Spleen (tissue), 11 donors: ENCODE measurements at regions not wholly inside any gene's neighbourhood (a gene's known extent, or its start where the extent isn't known, plus 50 kb on each side); places are given as distances from the start of the nearest gene placed in this dataset.

Experiments used
- DNase-seq: peaks from one replicate; pipeline ENCODE4 v3.0.0-alpha.2; 2020
- H3K27ac ChIP-seq, 8 donors: fragments of 200-600 bp; sonication (generic) in 7 of 8; 1 replicate in 4 of 8; 2 replicates in 4 of 8; pipeline versions ENCODE4 v1.5.0 to v1.8.0; 2016 to 2021; ENCODE audit warnings: inconsistent platforms in 4 of 8, mild to moderate bottlenecking in 4 of 8, moderate library complexity in 1 of 8
- H3K27me3 ChIP-seq, 7 donors: fragments of 200-600 bp; sonication (generic) in 6 of 7; replicated peaks in 1 of 7; 1 replicate in 4 of 7; 2 replicates in 3 of 7; pipeline versions ENCODE4 v1.5.0 to v1.8.0; 2016 to 2021; ENCODE audit warnings: inconsistent platforms in 3 of 7, mild to moderate bottlenecking in 1 of 7
- H3K36me3 ChIP-seq, 6 donors: fragments of 200-600 bp; sonication (generic) in 5 of 6; 1 replicate in 4 of 6; 2 replicates in 2 of 6; pipeline versions ENCODE4 v1.5.0 to v1.8.0; 2016 to 2021; ENCODE audit warnings: inconsistent platforms in 2 of 6
- H3K4me1 ChIP-seq, 6 donors: fragments of 200-600 bp; sonication (generic) in 5 of 6; 1 replicate in 3 of 6; 2 replicates in 3 of 6; pipeline versions ENCODE4 v1.5.0 to v1.8.0; 2016 to 2021; ENCODE audit warnings: inconsistent platforms in 3 of 6
- H3K4me3 ChIP-seq, 8 donors: fragments of 200-600 bp; sonication (generic) in 7 of 8; 1 replicate in 4 of 8; 2 replicates in 4 of 8; pipeline versions ENCODE4 v1.5.0 to v1.8.0; 2016 to 2021; ENCODE audit warnings: inconsistent platforms in 4 of 8, mild to moderate bottlenecking in 4 of 8, moderate library complexity in 2 of 8
- H3K9me3 ChIP-seq, 8 donors: fragments of 200-600 bp; sonication (generic) in 7 of 8; 1 replicate in 4 of 8; 2 replicates in 4 of 8; pipeline versions ENCODE4 v1.5.0 to v1.8.0; 2016 to 2021; ENCODE audit warnings: inconsistent platforms in 4 of 8
- POLR2A ChIP-seq, 3 donors: fragments of 450-650 bp; IDR thresholded peaks; one replicate each; pipeline ENCODE4 v1.5.1; 2017; ENCODE audit warnings: antibody characterized with exemption in 3 of 3, mild to moderate bottlenecking in 1 of 3
- POLR2AphosphoS5 ChIP-seq, 3 donors: sonication (generic); formaldehyde crosslinking; IDR thresholded peaks; one replicate each; pipeline ENCODE4 v1.5.1; 2017; ENCODE audit warnings: antibody characterized with exemption in 3 of 3
- WGBS, 5 donors: extraction: QIAGEN DNeasy Blood & Tissue Kit in 3 of 5; methylation state at CpG; one replicate each; pipeline versions ENCODE4 v1.1.5 to v1.1.7; 2013 to 2018; 5-methylcytosine and 5-hydroxymethylcytosine counted together
- intact Hi-C: fragments of 100-400 bp; cut with DNase I; formaldehyde crosslinking; loops from one replicate; pipeline ENCODE4 v1.15.0; 2023; ENCODE audit warnings: low total_unique reads
- TF ChIP-seq, protein P1 (sequence below), 11 experiments: fragments of 200-600 bp in 7 of 11; fragments of 450-650 bp in 4 of 11; sonication (generic) in 4 of 11; IDR thresholded peaks in 8 of 11; conservative IDR thresholded peaks in 3 of 11; 1 replicate in 7 of 11; 2 replicates in 4 of 11; pipeline versions ENCODE4 v1.4.0 to v1.8.0; 2016 to 2021; ENCODE audit warnings: antibody characterized with exemption in 11 of 11, inconsistent platforms in 4 of 11, mild to moderate bottlenecking in 1 of 11
- donor health status: healthy with polysubstance abuse.
- donor health status: DM: no; HTN: no; CAD: no; lungs with moderate emphysema.
- donor health status: DM: no; HTN: no; CAD: no.
- donor health status: Bipolar disorder and iron deficiency.
- donor health status: healthy.
- donor health status: DM: no; HTN: no; CAD: no.
- donor health status: DM: yes; HTN: yes; CAD: no.

DNA sequence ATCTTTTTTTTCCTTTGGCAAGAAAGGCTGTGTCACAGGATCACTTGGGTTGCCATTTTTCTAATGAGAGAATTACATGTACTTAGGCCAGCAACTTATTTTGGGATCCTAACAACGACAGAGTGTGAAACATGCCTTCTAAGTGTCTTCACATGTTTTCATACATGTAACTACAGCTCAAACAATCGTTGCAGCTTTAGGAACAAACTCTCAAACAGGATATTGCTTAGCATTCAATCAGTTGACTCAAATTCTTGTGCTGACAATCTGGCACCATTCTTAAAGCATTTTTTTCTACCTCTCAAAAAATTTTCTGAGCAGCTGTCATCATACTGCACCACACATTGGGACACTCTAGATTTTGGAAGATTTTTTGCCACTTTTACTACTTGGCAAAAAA is 435.5 kb downstream of the HINT1 start:
- H3K9me3 ChIP-seq, result peaks cover 3 to 26% (median 14%) of the 10 kb centered on the region in 8 donors
- WGBS, 5 donors, result 46 to 56% (median 49%) methylated on average over 2 of the region's 2 CpGs
- H3K4me3 ChIP-seq, result no peak overlapping the region
- TF ChIP-seq, protein P1, sequence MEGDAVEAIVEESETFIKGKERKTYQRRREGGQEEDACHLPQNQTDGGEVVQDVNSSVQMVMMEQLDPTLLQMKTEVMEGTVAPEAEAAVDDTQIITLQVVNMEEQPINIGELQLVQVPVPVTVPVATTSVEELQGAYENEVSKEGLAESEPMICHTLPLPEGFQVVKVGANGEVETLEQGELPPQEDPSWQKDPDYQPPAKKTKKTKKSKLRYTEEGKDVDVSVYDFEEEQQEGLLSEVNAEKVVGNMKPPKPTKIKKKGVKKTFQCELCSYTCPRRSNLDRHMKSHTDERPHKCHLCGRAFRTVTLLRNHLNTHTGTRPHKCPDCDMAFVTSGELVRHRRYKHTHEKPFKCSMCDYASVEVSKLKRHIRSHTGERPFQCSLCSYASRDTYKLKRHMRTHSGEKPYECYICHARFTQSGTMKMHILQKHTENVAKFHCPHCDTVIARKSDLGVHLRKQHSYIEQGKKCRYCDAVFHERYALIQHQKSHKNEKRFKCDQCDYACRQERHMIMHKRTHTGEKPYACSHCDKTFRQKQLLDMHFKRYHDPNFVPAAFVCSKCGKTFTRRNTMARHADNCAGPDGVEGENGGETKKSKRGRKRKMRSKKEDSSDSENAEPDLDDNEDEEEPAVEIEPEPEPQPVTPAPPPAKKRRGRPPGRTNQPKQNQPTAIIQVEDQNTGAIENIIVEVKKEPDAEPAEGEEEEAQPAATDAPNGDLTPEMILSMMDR (IDR thresholded peaks at IDR 0.05 in 8 of 11, conservative IDR thresholded peaks at IDR 0.05 in 3 of 11), result no peak
- no peak for TF ChIP-seq POLR2AphosphoS5 (IDR thresholded peaks at IDR 0.05)
- no peak for TF ChIP-seq POLR2A (IDR thresholded peaks at IDR 0.05)
- no peak overlapping the region for H3K27ac ChIP-seq
- H3K36me3 ChIP-seq, result no peaks in the 10 kb centered on the region
- no peak for DNase-seq
- intact Hi-C loops, result no loop called here
- H3K4me1 ChIP-seq, result no peaks in the 10 kb centered on the region
- no peaks in the 10 kb centered on the region for H3K27me3 ChIP-seq

DNA sequence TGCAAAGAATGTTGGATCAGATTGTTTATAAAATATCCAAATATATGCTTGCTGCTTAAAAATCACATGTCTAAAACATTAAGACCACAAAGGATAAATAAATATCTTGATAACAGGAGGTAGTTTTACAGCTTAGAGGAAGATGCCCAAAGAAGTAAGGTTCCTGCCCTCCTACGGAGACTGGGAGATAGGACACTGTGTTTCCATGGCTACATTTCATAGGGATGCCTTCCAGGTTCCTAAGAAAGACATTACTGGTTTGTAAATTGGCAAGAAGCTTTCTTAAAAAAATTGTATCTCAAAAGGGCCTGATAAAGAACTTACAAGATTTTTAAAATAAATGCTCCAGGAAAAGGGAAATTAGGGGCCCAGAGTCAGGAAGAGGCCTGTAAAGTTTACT is 437.2 kb downstream of the HINT1 start:
- no peaks in the 10 kb centered on the region for H3K27me3 ChIP-seq
- no peak for DNase-seq
- TF ChIP-seq, protein P1 (IDR thresholded peaks at IDR 0.05 in 8 of 11, conservative IDR thresholded peaks at IDR 0.05 in 3 of 11), result no peak
- no peak for TF ChIP-seq POLR2AphosphoS5 (IDR thresholded peaks at IDR 0.05)
- no peak for TF ChIP-seq POLR2A (IDR thresholded peaks at IDR 0.05)
- H3K4me1 ChIP-seq, result no peaks in the 10 kb centered on the region
- H3K9me3 ChIP-seq, result peaks cover 3 to 24% (median 13%) of the 10 kb centered on the region in 8 donors
- no peak overlapping the region for H3K27ac ChIP-seq
- H3K4me3 ChIP-seq, result no peak overlapping the region
- 77 to 88% (median 82%) methylated on average over 1 of the region's 1 CpG for WGBS, 5 donors
- no peaks in the 10 kb centered on the region for H3K36me3 ChIP-seq
- intact Hi-C loops, result no loop called here

DNA sequence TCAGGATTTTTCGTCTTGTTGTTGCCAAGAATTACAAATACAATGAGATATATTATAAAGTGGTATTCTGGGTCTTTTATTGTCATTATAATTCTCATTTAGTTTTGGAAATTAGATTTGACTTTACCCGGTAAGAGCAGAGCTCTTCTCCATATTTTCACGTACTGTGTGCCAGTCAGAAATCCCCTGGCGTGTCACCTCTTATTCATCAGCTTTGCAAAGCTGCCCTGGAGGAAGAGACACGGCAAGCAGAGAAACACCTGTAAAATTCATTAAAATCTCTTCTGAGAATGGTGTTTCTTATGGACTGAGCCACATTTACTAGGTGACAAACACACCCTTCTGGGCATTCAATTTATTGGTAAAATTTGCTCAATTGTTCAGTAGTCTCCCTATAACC is 440.4 kb downstream of the HINT1 start:
- intact Hi-C loops, result no loop called here
- Histone ChIP-seq H3K4me3 (no peak overlapping the region), H3K36me3 (no peaks in the 10 kb centered on the region), H3K27ac (no peak overlapping the region), H3K4me1 (no peaks in the 10 kb centered on the region), H3K9me3 (no peaks in the 10 kb centered on the region), H3K27me3 (no peaks in the 10 kb centered on the region)
- no peak for DNase-seq
- TF ChIP-seq POLR2AphosphoS5 (IDR thresholded peaks at IDR 0.05), result no peak
- TF ChIP-seq, protein P1 (IDR thresholded peaks at IDR 0.05 in 8 of 11, conservative IDR thresholded peaks at IDR 0.05 in 3 of 11), result no peak
- no peak for TF ChIP-seq POLR2A (IDR thresholded peaks at IDR 0.05)
- 80 to 91% (median 84%) methylated on average over 5 of the region's 5 CpGs for WGBS, 5 donors

GRCh38 chr5:130720355-130720754 is 444.7 kb downstream of the HINT1 start:
- H3K4me1 ChIP-seq, result no peaks in the 10 kb centered on the region
- no peaks in the 10 kb centered on the region for H3K27me3 ChIP-seq
- H3K4me3 ChIP-seq, result no peak overlapping the region
- intact Hi-C loops, result no loop called here
- no peaks in the 10 kb centered on the region for H3K36me3 ChIP-seq
- no peaks in the 10 kb centered on the region for H3K9me3 ChIP-seq
- DNase-seq, result no peak
- 17 to 61% (median 41%) methylated on average over 1 of the region's 1 CpG for WGBS, 5 donors
- H3K27ac ChIP-seq, result no peak overlapping the region
- TF ChIP-seq POLR2A (IDR thresholded peaks at IDR 0.05), result no peak
- TF ChIP-seq, protein P1 (IDR thresholded peaks at IDR 0.05 in 8 of 11, conservative IDR thresholded peaks at IDR 0.05 in 3 of 11), result no peak
- no peak for TF ChIP-seq POLR2AphosphoS5 (IDR thresholded peaks at IDR 0.05)
